IgD-negative memory B cell (primary cell): ENCODE measurements at regions not wholly inside any gene's neighbourhood (a gene's known extent, or its start where the extent isn't known, plus 50 kb on each side); places are given as distances from the start of the nearest gene placed in this dataset.

Source experiments
- H3K27ac Mint-ChIP-seq, 3 donors: one replicate each; pipeline ENCODE4 v1.8.0; 2020 to 2022; ENCODE audit warnings: mild to moderate bottlenecking in 3 of 3, mixed read lengths in 3 of 3, moderate library complexity in 1 of 3
- H3K27me3 Mint-ChIP-seq: one replicate; pipeline ENCODE4 v1.8.0; 2021; ENCODE audit warnings: mixed read lengths
- H3K36me3 Mint-ChIP-seq: one replicate; pipeline ENCODE4 v1.8.0; 2020; ENCODE audit warnings: mild to moderate bottlenecking, mixed read lengths
- H3K4me1 Mint-ChIP-seq, 3 donors: one replicate each; pipeline ENCODE4 v1.8.0; 2020 to 2022; ENCODE audit warnings: mixed read lengths in 3 of 3, mild to moderate bottlenecking in 1 of 3
- H3K4me3 Mint-ChIP-seq, 4 donors: one replicate each; pipeline ENCODE4 v1.8.0; 2020 to 2022; ENCODE audit warnings: mild to moderate bottlenecking in 4 of 4, mixed read lengths in 4 of 4, moderate library complexity in 3 of 4
- H3K9me3 Mint-ChIP-seq, 3 donors: one replicate each; pipeline ENCODE4 v1.8.0; 2020 to 2021; ENCODE audit warnings: mixed read lengths in 3 of 3, mild to moderate bottlenecking in 1 of 3

GRCh38 chr3:166362698-166363097 is 525.5 kb upstream of the BCHE start:
- Mint-ChIP-seq H3K36me3 (no peaks in the 10 kb centered on the region), H3K4me3 (no peak overlapping the region), H3K9me3 (peaks cover 1 to 4% (median 2%) of the 10 kb centered on the region in 3 donors), H3K27me3 (no peaks in the 10 kb centered on the region), H3K27ac (no peak overlapping the region), H3K4me1 (no peaks in the 10 kb centered on the region)

GRCh38 chr3:166360720-166361119 is 523.5 kb upstream of the BCHE start:
- Mint-ChIP-seq H3K36me3 (no peaks in the 10 kb centered on the region), H3K27me3 (no peaks in the 10 kb centered on the region), H3K4me1 (no peaks in the 10 kb centered on the region), H3K9me3 (peaks cover 0 to 2% (median 1%) of the 10 kb centered on the region in 3 donors), H3K4me3 (no peak overlapping the region), H3K27ac (no peak overlapping the region)

GRCh38 chr3:166351461-166351860 is 514.2 kb upstream of the BCHE start:
- Mint-ChIP-seq H3K4me3 (no peak overlapping the region), H3K9me3 (peaks cover 4 to 22% (median 12%) of the 10 kb centered on the region in 3 donors), H3K4me1 (no peaks in the 10 kb centered on the region), H3K27me3 (no peaks in the 10 kb centered on the region), H3K27ac (no peak overlapping the region), H3K36me3 (no peaks in the 10 kb centered on the region)

- Mint-ChIP-seq H3K4me1 (no peaks in the 10 kb centered on the region), H3K9me3 (peaks cover 0 to 12% (median 4%) of the 10 kb centered on the region in 3 donors), H3K27me3 (no peaks in the 10 kb centered on the region), H3K4me3 (no peak overlapping the region), H3K36me3 (peaks cover 1% of the 10 kb centered on the region), H3K27ac (no peak overlapping the region)
Measured at GRCh38 chr3:166340604-166341266, 503.5 kb upstream of the BCHE start.

- no peak overlapping the region for H3K27ac Mint-ChIP-seq
Measured at GRCh38 chr3:166324401-166324800, 487.2 kb upstream of the BCHE start.

GRCh38 chr3:166322391-166322790 is 485.2 kb upstream of the BCHE start:
- Mint-ChIP-seq H3K36me3 (no peaks in the 10 kb centered on the region), H3K4me3 (no peak overlapping the region), H3K4me1 (no peaks in the 10 kb centered on the region), H3K27me3 (no peaks in the 10 kb centered on the region), H3K27ac (no peak overlapping the region), H3K9me3 (peaks cover 2 to 5% (median 3%) of the 10 kb centered on the region in 3 donors)

More at GRCh38 chr3:166324401-166324800, 487.2 kb upstream of the BCHE start:
- H3K4me1 Mint-ChIP-seq = no peaks in the 10 kb centered on the region
- no peaks in the 10 kb centered on the region for H3K27me3 Mint-ChIP-seq
- H3K36me3 Mint-ChIP-seq = no peaks in the 10 kb centered on the region
- H3K9me3 Mint-ChIP-seq = peaks cover 0 to 10% (median 3%) of the 10 kb centered on the region in 3 donors
- no peak overlapping the region for H3K4me3 Mint-ChIP-seq

GRCh38 chr3:166307756-166308350 is 470.6 kb upstream of the BCHE start:
- Mint-ChIP-seq H3K27ac (no peak overlapping the region), H3K4me1 (no peaks in the 10 kb centered on the region), H3K36me3 (no peaks in the 10 kb centered on the region), H3K27me3 (no peaks in the 10 kb centered on the region), H3K4me3 (no peak overlapping the region), H3K9me3 (peaks cover 0 to 9% (median 3%) of the 10 kb centered on the region in 3 donors)

GRCh38 chr3:166304584-166304983 is 467.4 kb upstream of the BCHE start:
- Mint-ChIP-seq H3K27ac (no peak overlapping the region), H3K4me3 (no peak overlapping the region), H3K27me3 (no peaks in the 10 kb centered on the region), H3K9me3 (peaks cover 0 to 11% (median 3%) of the 10 kb centered on the region in 3 donors), H3K36me3 (no peaks in the 10 kb centered on the region), H3K4me1 (no peaks in the 10 kb centered on the region)

GRCh38 chr3:166303681-166304080 is 466.5 kb upstream of the BCHE start:
- no peaks in the 10 kb centered on the region for H3K4me1 Mint-ChIP-seq
- H3K4me3 Mint-ChIP-seq = no peak overlapping the region
- no peaks in the 10 kb centered on the region for H3K36me3 Mint-ChIP-seq
- peaks cover 0 to 3% (median 0%) of the 10 kb centered on the region in 3 donors for H3K9me3 Mint-ChIP-seq
- H3K27me3 Mint-ChIP-seq = no peaks in the 10 kb centered on the region
- H3K27ac Mint-ChIP-seq = no peak overlapping the region

GRCh38 chr3:166302331-166302730 is 465.1 kb upstream of the BCHE start:
- Mint-ChIP-seq H3K27me3 (no peaks in the 10 kb centered on the region), H3K36me3 (no peaks in the 10 kb centered on the region), H3K9me3 (peaks cover 0 to 3% (median 0%) of the 10 kb centered on the region in 3 donors), H3K4me1 (no peaks in the 10 kb centered on the region), H3K27ac (no peak overlapping the region), H3K4me3 (no peak overlapping the region)

- H3K27me3 Mint-ChIP-seq = no peaks in the 10 kb centered on the region
- peaks cover 2% of the 10 kb centered on the region for H3K36me3 Mint-ChIP-seq
- no peak overlapping the region for H3K4me3 Mint-ChIP-seq
- no peaks in the 10 kb centered on the region for H3K4me1 Mint-ChIP-seq
- peaks cover 0 to 10% (median 0%) of the 10 kb centered on the region in 3 donors for H3K9me3 Mint-ChIP-seq
- no peak overlapping the region for H3K27ac Mint-ChIP-seq
Measured at GRCh38 chr3:166296179-166296783, 459.1 kb upstream of the BCHE start.

- H3K27me3 Mint-ChIP-seq = no peaks in the 10 kb centered on the region
- peaks cover 0 to 12% (median 3%) of the 10 kb centered on the region in 3 donors for H3K9me3 Mint-ChIP-seq
- H3K4me3 Mint-ChIP-seq = no peak overlapping the region
- no peak overlapping the region for H3K27ac Mint-ChIP-seq
- H3K36me3 Mint-ChIP-seq = peaks cover 2% of the 10 kb centered on the region
- no peaks in the 10 kb centered on the region for H3K4me1 Mint-ChIP-seq
Measured at GRCh38 chr3:166291186-166291955, 454.1 kb upstream of the BCHE start.

GRCh38 chr3:166285001-166285400 is 447.8 kb upstream of the BCHE start:
- Mint-ChIP-seq H3K4me1 (no peaks in the 10 kb centered on the region), H3K27ac (no peak overlapping the region), H3K36me3 (no peaks in the 10 kb centered on the region), H3K4me3 (no peak overlapping the region), H3K27me3 (no peaks in the 10 kb centered on the region), H3K9me3 (peaks cover 0 to 7% (median 4%) of the 10 kb centered on the region in 3 donors)

- Mint-ChIP-seq H3K4me1 (no peaks in the 10 kb centered on the region), H3K36me3 (no peaks in the 10 kb centered on the region), H3K27ac (no peak overlapping the region), H3K9me3 (peaks cover 0 to 7% (median 4%) of the 10 kb centered on the region in 3 donors), H3K27me3 (no peaks in the 10 kb centered on the region), H3K4me3 (no peak overlapping the region)
Measured at GRCh38 chr3:166283840-166284239, 446.6 kb upstream of the BCHE start.

GRCh38 chr3:166282931-166283330 is 445.7 kb upstream of the BCHE start:
- peak overlapping the region in 1 of 4 donors; percentile 3 for H3K4me3 Mint-ChIP-seq
- H3K27me3 Mint-ChIP-seq = no peaks in the 10 kb centered on the region
- H3K9me3 Mint-ChIP-seq = peaks cover 4 to 7% (median 4%) of the 10 kb centered on the region in 3 donors
- H3K36me3 Mint-ChIP-seq = no peaks in the 10 kb centered on the region
- H3K27ac Mint-ChIP-seq = no peak overlapping the region
- no peaks in the 10 kb centered on the region for H3K4me1 Mint-ChIP-seq
